ENCODE measurements at regions not wholly inside any gene's neighbourhood (a gene's known extent, or its start where the extent isn't known, plus 50 kb on each side); places are given as distances from the start of the nearest gene placed in this dataset.
A peak's percentile ranks its signal among the peaks of the same experiment; 100 is the strongest.
"Not testable (repeated sequence)": the region's sequence is repeated elsewhere in the genome, so short reads cannot be mapped to it uniquely, and the experiment has no call there.

DNA sequence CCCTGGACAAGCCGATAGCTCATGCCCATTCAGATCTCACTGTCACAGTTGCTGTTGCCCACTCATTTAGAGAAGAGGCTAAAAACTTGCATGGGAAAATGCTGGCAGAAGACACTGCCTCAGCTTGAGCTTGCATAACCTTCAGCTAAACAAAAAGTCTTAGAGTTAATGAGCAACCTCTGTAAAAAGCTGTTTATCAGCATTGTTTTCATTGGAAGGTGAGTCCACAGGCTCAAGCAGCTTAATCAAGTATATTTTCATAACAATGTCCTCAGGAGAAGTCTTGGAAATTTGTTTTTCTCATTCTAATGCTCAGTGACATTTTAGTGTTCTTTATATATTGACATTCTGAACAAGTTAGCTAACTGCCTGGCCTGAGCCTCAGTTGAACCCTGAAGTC lies 872.9 kb downstream of the TMTC2 start:
- H3K27me3 ChIP-seq: no peaks in the 10 kb centered on the region
- H3K4me3 ChIP-seq: no peak overlapping the region
- peaks cover 0 to 3% (median 0%) of the 10 kb centered on the region in 4 donors for H3K9me3 ChIP-seq
- H3K27ac ChIP-seq: no peak overlapping the region
- peaks cover 0 to 17% (median 14%) of the 10 kb centered on the region in 4 donors for H3K4me1 ChIP-seq
- intact Hi-C loops (cut with DNase I): no loop called here
- no peak for DNase-seq
- TF ChIP-seq POLR2AphosphoS5 (IDR thresholded peaks at IDR 0.05) (no peak), POLR2A (IDR thresholded peaks at IDR 0.05) (no peak), EP300 (IDR thresholded peaks at IDR 0.05) (no peak)
- TF ChIP-seq, protein P1, sequence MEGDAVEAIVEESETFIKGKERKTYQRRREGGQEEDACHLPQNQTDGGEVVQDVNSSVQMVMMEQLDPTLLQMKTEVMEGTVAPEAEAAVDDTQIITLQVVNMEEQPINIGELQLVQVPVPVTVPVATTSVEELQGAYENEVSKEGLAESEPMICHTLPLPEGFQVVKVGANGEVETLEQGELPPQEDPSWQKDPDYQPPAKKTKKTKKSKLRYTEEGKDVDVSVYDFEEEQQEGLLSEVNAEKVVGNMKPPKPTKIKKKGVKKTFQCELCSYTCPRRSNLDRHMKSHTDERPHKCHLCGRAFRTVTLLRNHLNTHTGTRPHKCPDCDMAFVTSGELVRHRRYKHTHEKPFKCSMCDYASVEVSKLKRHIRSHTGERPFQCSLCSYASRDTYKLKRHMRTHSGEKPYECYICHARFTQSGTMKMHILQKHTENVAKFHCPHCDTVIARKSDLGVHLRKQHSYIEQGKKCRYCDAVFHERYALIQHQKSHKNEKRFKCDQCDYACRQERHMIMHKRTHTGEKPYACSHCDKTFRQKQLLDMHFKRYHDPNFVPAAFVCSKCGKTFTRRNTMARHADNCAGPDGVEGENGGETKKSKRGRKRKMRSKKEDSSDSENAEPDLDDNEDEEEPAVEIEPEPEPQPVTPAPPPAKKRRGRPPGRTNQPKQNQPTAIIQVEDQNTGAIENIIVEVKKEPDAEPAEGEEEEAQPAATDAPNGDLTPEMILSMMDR (IDR thresholded peaks at IDR 0.05): no peak
- no peaks in the 10 kb centered on the region for H3K36me3 ChIP-seq
- WGBS, 2 donors: 84 to 88% methylated on average over 1 of the region's 1 CpG

DNA sequence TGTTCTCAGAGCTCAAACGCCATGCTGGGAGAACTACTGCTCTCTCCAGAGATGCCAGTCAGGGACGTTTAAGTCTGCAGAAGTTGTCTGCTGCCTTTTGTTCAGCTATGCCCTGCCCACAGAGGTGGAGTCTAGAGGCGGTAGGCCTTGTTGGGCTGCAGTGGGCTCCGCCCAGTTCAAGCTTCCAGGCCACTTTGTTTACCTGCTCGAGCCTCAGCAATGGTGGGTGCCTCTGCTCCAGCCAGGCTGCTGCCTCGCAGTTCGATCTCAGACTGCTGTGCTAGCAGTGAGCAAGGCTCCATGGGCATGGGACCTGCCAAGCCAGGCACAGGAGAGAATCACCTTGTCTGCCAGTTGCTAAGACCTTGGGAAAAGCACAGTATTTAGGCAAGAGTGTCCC lies 869.3 kb downstream of the TMTC2 start:
- H3K27ac ChIP-seq, DNase-seq: not testable (repeated sequence)

DNA sequence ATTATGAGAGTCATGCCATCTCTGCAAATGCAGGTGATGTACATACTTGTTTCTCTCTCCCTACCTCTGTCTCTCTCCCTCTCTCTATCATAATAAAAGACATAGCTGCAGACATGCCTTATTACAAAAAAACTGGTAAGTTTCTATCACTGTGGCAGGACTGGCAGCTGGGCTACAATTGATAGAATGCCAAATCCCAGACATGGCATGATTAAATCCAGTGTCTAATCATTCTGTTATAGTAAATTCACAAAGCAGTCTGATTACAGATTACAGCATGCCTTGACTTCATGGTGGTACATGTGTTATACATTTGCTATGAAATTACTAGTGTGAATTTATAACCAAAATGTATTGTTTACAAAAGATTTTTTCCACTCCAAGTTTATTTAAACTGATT lies 854.7 kb downstream of the TMTC2 start:
- H3K9me3 ChIP-seq: no peaks in the 10 kb centered on the region
- DNase-seq: no peak
- TF ChIP-seq POLR2AphosphoS5 (IDR thresholded peaks at IDR 0.05): no peak
- TF ChIP-seq EP300 (IDR thresholded peaks at IDR 0.05): no peak
- TF ChIP-seq, protein P1 (IDR thresholded peaks at IDR 0.05): no peak
- no peak for TF ChIP-seq POLR2A (IDR thresholded peaks at IDR 0.05)
- H3K27ac ChIP-seq: no peak overlapping the region
- no peaks in the 10 kb centered on the region for H3K27me3 ChIP-seq
- no peak overlapping the region for H3K4me3 ChIP-seq
- no peaks in the 10 kb centered on the region for H3K36me3 ChIP-seq
- intact Hi-C loops (cut with DNase I): no loop called here
- peaks cover 0 to 24% (median 10%) of the 10 kb centered on the region in 4 donors for H3K4me1 ChIP-seq

More for the DNA sequence above, 869.3 kb downstream of the TMTC2 start:
- intact Hi-C loops (cut with DNase I); H3K36me3 ChIP-seq; H3K4me3 ChIP-seq; H3K27me3 ChIP-seq; H3K9me3 ChIP-seq: not testable (repeated sequence)
- WGBS, 2 donors: 81 to 83% methylated on average over 7 of the region's 7 CpGs
- H3K4me1 ChIP-seq: peaks cover 0 to 17% (median 14%) of the 10 kb centered on the region in 4 donors

DNA sequence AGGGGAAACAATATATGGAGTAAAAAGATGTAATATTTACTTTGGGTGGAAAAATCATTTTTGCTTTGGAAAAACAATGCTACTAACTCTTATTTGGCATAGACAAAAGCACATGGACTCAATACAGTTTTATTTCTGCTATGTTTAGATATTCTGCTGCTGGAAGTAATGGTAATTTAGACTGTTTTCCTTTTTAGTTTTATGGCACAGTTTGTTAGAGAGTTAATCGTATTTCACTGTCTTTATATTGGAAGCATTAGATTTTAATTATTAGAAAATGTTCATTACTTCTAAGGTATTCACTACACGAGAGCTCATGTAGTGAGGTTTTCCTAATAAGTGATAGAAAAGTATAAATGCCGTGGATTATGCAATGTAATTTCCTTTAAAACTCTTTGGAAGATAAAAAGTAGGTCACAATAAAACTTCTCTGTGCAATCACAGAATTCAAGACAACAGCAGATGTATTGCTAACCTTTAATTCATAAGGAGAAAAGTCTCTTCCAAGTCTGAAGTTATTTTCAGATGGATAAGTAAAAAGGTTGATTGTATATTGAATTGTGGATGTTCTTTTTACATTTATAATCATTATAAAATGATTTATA lies 851.8 kb downstream of the TMTC2 start:
- peak overlapping the region in 1 of 4 donors; percentile 12 for H3K27ac ChIP-seq
- no peaks in the 10 kb centered on the region for H3K36me3 ChIP-seq
- intact Hi-C loops (cut with DNase I): loop anchor here (10.0 kb wide), 1 partner anchor 854 kb away; the partner anchor contains the start of gene TMTC2
- no peaks in the 10 kb centered on the region for H3K27me3 ChIP-seq
- no peak for DNase-seq
- TF ChIP-seq POLR2AphosphoS5 (IDR thresholded peaks at IDR 0.05) (no peak), EP300 (IDR thresholded peaks at IDR 0.05) (no peak), POLR2A (IDR thresholded peaks at IDR 0.05) (no peak)
- TF ChIP-seq, protein P1 (IDR thresholded peaks at IDR 0.05): no peak
- peaks cover 0 to 24% (median 10%) of the 10 kb centered on the region in 4 donors for H3K4me1 ChIP-seq
- H3K9me3 ChIP-seq: no peaks in the 10 kb centered on the region
- WGBS, 2 donors: 61 to 79% methylated on average over 3 of the region's 3 CpGs
- H3K4me3 ChIP-seq: no peak overlapping the region

DNA sequence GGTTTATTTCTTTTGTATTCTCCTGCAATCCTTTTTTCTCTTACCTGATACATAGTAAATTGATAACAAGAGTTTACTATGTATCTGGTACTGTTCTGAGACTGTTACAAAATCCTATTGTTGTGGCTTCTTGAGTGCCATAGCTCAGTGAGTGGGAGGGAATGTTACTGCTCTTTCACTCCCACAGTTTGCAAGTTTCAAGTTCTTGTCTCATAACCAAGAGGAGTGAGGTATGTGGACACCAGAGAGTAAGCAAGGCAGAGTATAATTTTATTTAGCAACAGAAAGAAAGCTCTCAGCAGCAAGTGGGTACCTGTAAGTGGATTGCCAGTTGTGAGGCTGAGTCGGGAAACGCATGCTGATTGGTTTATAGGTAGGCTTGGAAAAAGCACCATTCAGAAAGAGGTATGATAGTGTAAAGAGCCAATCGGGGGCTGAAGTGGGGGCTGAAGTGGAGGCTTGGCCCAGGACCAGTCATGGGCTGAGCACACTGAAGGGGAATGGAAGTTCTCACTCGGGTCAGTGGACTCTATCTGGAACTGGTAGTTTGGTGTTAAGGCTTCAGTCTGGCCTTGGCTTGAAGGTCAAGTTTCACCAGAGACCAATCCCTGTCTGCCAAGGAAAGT lies 850.8 kb downstream of the TMTC2 start:
- H3K4me1 ChIP-seq: peaks cover 0 to 24% (median 10%) of the 10 kb centered on the region in 4 donors
- TF ChIP-seq EP300 (IDR thresholded peaks at IDR 0.05) (no peak), POLR2AphosphoS5 (IDR thresholded peaks at IDR 0.05) (no peak), POLR2A (IDR thresholded peaks at IDR 0.05) (no peak)
- TF ChIP-seq, protein P1 (IDR thresholded peaks at IDR 0.05): no peak
- H3K27ac ChIP-seq: peak overlapping the region in 2 of 4 donors; percentile 12 to 16
- H3K9me3 ChIP-seq: no peaks in the 10 kb centered on the region
- no peaks in the 10 kb centered on the region for H3K36me3 ChIP-seq
- WGBS, 2 donors: 73 to 75% methylated on average over 4 of the region's 4 CpGs
- no peak for DNase-seq
- H3K4me3 ChIP-seq: no peak overlapping the region
- intact Hi-C loops (cut with DNase I): loop anchor here (10.0 kb wide), 1 partner anchor 853 kb away; the partner anchor contains the start of gene TMTC2
- H3K27me3 ChIP-seq: no peaks in the 10 kb centered on the region

Data from sigmoid colon (tissue), 6 donors.